ENCODE measurements at regions not wholly inside any gene's neighbourhood (a gene's known extent, or its start where the extent isn't known, plus 50 kb on each side); places are given as distances from the start of the nearest gene placed in this dataset.
A peak's percentile ranks its signal among the peaks of the same experiment; 100 is the strongest.

DNA sequence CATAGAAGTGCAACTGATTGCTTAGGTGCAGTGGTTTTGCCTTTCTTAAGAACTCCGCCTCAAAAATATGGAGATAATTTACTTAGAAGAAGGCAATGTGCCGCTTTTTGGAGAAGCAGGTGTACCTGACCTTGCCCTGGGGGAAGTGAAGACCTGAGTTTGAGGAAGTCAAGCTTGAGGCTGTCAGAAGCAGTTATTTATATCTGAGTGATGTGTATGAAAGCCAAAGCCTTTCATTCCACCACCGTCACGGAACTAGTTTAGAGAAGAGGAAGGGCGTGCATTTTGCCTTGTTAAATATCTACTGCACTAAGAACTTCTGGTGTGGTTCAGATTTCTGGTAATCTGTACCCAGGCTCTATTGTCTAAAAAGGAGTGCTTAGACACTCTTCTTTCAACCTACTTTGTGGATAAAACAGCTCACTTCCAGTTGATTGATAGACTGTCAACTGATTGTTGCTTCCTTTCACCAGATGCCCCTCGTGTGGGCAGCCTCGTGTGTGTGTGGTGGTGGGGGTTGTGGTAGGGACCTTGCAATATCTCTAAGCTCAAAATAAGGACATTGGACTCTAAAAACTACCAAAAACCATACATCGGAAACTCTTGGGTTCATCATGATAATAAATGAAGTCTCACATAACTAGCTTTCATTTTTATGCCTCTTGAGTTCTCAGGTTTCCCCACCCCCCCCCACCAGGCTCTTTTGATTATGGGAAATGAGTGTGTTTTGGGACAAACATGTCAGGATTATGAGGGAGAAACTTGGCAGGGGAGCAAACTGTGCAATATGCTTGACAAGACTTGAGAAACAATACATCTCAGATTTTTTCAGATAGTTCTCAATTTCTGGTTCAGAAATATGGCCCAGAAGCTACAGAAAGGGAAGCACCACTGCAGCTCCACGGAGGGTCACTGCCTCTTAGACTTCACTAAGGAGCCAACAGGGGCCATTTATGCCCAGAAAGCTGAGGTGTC lies 78.6 kb downstream of the ARF6 start:
- no peak for DNase-seq

DNA sequence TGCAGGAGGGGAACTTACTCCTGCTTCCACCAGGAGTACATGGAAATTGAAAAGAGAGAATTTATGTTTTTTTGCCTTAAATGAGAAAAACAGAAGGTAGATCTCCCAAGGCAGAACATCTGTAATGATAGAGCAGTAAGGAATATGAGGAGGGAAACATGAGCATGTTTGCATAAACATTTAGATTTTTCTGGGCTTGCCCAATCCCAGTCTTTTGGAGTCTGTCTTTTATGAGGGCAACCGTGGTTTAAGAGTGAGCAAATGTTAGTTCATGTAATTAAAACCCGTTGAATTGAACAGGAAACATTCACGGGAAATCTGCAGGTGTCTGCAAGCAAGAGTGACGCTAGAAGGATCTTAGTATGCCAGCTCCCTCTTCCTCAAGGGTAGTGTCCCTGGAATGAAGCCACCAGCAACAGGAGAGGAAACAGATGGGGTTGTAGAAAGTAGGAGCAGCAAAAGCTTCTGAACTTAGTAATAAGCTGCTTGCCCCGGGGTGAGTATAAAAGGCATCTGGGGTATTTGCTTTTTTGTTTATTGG lies 79.3 kb downstream of the ARF6 start:
- DNase-seq = peak in 3 of 58 donors; percentile 7 to 34 (median 12)

DNA sequence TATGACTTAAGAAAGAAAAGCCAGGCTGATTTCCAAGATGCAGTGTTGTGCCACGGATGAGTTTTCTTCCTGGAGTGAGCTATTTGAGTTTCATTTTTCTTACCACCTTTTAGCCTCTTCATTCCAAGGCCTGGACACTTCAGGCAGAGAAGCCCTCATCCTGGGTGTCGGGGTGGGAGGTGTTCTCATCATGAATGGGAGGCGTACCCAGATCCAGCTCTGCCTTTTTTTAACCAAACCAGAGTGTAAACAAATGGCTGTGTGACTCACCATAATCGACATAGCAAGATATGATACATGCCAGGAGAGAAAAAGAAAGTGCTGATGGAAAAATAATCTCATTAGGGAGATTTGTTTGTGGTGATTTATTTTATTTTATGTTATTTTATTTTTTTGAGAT lies 79.9 kb downstream of the ARF6 start:
- peak in 1 of 58 donors; percentile 2 for DNase-seq

DNA sequence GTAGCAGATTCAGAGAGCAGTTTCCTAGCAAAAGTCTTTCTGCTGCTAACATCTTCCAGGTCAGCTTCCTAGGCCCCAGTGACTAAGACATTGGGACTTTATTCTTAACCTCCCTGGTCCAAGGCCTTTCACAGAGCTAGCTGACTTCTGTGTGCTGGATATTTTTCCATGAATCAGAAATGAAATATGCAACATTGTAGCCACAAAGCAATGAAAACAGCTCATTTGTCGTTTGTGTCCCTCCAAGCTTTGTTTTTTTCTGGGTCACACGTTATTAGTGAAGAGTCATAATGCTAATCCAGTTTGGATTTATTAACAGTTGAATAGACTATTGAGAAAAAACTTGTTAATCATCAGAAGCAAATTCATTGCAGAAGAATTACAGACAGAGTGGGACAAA lies 82.4 kb downstream of the ARF6 start:
- DNase-seq = no peak

DNA sequence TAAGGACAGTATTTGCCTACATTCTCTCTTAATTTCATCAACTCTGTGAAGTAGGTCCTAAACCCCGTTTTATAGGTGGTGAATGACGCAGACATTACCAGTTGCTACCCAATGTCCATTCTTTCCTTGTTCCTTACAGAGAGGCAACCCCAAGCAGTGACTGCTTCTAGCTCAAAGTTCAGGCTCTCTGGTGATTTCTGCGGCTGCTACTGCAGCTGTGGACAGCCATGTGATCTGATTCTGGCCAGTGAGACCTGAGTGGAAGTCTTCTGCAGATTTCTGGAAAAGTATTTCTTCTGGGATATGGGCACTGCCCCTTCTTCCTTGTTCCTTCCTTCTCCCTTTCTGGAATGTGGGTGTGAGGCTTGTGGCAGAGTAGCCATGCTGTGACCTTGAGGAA lies 82.9 kb downstream of the ARF6 start:
- DNase-seq = no peak

DNA sequence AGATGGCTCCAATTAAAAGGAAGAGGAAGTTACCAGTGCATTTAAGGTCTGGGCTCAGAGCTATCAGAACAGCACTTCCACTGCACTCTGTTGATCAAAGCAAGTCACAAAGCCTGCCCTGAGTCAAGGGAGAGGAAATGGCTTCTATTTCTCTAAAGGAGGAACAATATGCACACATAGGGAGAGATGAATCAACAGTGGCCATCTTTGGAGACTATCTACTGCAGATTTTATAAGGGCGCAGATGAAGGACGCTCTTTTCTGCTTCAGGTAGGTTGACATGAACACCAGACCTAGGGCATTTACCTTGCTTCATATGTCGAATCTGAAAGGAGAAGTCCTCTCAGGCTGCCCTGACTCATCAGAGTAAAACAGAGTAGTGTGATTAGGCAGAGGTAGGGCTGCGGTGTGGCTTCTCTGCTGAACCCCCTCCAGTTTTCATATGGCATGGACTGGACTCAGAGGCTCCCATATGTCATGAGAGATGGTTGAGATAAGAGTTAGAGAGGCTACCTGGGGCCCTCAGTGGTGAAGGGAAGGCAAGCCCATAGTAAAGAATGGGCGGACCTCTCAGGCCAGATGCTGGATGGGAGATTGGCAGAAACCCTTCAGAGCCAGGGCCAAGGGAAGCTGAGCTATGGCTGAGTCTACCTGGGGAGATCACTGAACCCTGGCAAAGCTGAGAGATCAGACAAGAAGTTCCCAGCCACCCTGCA lies 84.4 kb downstream of the ARF6 start:
- DNase-seq = no peak

DNA sequence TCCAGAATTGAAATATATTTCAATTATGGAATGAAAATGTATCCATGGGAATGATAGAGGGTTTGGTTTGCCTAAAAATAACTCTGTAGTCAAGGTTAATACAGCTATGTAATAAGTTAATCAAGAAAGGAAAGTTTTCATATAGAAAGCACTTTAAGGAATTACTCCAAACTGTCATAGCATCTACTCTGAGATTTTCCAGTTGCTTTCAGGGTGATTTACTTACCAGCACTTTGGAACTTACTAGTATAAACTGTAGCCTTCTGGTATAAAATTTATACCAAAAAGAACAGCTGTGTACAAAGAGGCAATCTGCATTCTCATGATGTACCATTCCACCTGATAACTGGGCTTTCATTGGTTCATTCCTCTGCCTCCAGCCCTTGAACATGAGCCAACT lies 87.1 kb downstream of the ARF6 start:
- DNase-seq = no peak

DNA sequence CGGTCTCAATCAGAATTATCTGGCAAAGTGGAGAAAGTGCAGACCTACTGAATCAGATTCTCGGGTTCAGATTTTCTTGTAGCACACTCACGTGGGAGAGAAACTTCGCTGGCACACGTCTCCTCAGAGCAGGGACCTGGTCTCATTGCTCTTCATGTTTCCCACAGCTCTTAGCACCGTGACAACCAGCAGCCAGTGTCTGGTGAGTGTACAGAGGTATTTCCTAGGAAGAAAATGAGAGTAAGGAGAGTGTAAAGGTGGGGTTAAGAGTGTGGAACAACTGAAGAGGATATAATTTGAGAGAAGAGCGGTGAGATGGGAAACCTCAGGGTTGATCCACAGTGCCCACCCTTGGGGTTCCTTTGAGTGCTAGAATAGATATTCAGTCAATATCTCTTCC lies 89.2 kb downstream of the ARF6 start:
- DNase-seq = no peak

DNA sequence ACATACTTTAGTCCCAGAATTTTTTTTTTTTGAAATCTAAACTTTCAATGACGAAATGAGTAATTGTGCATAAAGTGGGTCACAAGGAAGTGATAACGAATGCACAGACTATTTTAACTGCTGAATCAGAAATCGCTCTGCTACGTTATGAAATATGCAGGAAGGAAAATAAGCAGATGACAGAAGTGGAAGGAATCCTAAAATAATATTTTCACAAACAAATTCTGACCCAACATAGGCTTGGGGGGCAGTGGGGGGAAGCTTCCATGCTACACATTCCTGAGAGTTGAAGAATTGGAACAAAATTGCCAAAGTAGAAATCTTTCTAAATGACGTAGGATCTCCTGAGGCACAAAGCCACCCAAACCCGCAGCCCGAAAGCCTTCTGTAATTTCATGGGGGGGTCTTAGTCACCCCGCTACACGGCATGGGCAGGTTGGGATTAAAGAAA lies 89.6 kb downstream of the ARF6 start:
- DNase-seq = no peak

DNA sequence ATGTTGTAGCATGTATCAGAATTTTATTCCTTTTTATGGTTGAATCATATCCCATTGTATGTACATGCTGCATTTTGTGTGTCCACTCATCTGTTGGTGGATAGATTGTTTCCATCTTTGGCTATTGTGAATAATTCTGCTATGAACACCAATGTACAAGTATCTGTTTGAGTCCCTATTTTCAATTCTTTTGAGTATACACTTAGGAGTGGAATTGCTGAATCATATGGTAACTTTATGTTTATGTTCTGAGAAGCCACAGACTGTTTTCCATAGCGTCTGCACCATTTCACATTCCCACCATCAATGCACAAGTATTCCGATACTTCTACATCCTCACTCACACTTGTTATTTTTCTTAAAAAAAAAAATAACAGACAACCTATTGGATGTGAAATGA lies 91.5 kb downstream of the ARF6 start:
- no peak for DNase-seq

DNA sequence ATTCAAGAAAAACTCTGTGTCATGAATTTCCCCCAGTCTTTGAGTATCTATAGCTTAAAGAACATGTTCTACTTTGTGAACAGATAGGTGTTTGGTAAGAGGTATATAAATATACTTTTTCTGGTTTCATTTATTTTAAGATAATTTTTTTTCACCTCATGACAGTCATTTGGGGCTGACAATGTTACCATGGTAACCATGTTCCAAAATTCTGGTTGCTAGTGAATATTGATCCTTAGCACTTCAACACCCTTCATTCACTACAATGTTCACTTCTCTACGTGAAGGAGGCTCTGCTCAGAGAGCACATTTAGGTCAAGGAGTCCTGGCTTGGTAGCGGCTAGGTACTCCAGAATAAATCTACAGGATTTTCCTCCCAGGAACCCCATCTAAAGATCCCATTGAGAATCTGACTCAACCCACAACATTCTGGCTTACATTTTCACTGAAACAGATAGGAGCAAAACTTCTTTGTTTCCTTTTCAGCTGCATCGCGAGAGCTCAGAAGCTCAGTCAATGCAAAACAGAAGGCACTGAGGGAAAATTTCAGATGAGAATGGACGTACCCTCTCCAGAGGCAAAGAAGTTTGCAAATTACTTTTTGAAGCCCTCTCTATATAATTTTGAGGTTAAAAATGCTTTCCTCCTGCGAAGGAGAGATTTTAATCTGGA lies 93.6 kb downstream of the ARF6 start:
- DNase-seq = no peak

DNA sequence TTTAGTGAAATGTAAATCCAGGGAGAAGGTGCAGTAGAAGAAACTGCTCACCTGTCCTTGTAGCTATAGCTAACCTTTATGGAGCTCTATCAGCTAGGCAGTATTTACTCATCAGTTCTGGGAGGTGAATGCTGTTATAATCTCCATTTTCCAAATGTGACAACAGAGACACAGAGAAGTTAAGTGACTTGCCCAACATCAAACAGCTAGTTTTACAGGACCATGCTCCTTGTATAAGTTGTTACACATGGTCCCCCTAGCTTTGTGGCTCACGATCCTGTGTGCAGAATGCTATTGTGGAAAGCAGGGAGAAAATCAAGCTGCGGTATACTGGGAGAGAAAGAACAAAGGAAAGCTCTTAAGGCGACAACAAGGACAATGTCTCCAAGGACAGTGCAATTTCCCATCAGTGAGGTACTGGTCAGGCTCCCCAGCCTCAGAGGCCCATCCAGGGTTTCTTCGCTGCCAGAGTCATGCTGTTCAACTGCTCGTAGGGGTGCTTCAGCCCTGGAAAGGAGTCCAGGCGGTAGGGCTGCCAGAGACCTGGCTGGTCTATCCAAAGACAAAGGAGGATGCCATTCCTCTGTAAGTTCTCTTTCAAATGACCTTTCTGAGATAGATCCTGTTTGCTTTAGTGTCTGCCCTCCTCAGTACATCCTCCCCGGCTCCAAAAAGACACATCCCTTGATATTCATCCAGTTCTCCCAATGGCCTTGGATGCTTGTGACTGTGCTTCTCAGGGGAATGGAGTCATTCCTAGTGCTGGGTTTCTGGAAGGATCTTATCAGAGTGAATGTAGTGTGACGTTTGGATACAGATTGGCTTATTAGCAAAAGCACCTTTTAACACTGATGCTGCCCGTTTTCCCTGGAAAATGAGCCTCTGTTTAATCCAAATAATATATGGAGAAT lies 95.5 kb downstream of the ARF6 start:
- DNase-seq = no peak

DNA sequence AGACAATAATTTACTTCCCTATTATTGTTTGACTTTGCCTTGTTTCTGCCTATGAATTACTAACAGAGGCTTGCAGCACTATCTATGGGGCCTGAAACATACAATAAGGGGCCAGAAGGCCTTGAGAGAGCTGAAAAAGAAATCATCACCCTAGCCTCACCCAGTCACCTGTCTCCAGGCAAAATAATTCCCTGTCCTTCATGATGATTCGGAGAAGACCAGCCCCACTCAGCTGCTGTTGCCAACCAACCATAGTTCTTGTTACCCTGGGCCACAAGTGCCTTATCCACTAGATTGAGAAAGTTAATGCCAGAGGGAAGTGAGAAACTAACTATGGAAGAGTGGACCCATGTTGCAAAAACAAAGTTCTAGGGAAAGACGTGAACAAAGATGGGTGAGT lies 97.1 kb downstream of the ARF6 start:
- no peak for DNase-seq

DNA sequence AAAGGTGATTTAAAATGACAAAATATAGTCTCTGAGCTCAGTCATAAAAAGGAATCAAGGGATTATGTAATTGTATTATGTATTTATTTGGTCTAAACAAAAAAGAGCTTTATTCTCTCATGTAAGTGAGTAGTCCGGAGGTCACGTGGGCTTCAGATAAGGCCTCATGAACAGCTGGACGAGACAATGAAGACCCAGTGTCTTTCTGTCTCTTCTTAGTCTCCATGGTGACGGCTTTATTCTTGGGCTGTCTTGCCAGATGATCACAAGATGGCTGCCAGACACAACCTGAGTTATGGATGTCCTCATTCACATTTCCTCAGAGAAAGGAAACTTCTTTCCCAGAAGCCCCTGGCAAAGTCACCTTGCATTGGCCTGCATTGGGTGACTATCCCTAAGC lies 98.6 kb downstream of the ARF6 start:
- peak in 1 of 58 donors; percentile 35 for DNase-seq

DNA sequence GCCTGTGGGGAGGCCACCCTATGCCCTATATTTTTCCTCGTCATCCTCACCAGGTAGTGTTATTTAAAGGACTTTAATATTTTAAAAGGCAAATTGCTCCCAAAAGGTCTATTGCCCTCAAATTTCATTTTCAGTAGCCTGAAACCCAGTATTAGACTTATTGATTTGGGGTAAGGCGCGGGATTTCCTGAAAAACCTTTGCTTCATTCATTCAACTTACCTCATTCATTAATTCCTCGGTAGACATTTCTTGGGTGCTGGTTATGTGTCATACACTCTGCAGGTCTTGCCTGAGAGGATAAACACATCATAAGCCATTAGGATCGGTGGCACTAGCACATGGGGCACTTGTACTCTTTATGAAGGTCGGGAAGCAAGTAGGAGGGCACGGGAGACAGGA lies 99.2 kb downstream of the ARF6 start:
- no peak for DNase-seq

DNA sequence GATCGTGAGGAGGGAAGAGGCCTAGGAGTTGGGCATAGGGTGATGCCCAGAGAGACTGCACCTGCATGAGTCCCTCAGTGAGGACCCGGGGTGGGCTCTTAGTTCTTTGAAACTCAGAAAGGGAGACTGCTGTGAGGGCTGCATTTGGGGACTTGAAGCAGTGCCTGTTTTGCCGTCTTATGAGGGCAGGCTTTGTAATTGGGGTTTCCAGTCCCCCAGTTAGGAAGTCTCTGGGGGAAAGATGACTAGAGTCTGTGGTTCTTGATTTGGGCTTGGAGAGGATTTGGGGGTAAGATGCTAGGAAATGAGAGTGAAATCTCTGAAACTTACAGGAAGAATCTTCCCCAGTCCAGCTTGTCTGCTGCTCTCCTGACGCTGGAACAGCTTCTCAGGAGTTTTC lies 99.6 kb downstream of the ARF6 start:
- no peak for DNase-seq

DNA sequence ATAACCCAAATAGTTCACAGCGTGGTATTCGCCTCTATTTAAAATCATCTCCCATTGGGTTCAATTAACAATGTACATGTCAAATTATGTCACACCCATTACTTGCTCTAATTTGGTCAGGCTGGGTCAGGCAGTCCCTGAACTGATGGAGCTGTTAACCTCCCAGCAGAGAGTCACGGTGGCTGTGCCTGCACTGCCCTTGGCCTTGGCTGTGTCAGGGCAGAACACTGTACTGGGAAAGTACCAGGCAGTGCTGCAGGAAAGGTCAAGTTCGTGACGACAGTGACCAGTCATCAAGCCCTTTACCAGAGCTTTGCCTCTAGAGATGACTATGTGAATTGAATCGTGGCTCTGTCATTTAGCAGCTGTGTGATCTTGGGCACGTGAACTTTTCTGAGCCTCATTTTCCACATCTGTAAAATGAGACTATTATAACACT lies 100.0 kb downstream of the ARF6 start:
- no peak for DNase-seq

DNA sequence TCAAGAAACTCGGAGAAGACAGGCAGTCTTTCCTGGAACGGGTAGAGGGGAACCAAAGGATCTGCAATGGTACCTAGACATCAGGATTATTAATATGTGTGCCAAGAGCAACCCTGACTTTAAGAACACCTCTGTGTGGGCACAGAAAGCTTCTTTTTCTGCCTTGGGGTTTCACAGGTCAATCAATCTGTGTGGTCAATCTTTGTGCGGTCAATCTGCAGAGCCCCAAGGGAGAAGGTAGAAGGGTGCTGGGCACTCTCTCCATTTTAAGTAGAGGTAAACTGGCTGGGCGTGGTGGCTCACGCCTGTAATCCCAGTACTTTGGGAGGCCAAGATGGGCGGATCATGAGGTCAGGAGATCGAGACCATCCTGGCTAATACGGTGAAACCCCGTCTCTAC lies 100.7 kb downstream of the ARF6 start:
- DNase-seq = no peak

DNA sequence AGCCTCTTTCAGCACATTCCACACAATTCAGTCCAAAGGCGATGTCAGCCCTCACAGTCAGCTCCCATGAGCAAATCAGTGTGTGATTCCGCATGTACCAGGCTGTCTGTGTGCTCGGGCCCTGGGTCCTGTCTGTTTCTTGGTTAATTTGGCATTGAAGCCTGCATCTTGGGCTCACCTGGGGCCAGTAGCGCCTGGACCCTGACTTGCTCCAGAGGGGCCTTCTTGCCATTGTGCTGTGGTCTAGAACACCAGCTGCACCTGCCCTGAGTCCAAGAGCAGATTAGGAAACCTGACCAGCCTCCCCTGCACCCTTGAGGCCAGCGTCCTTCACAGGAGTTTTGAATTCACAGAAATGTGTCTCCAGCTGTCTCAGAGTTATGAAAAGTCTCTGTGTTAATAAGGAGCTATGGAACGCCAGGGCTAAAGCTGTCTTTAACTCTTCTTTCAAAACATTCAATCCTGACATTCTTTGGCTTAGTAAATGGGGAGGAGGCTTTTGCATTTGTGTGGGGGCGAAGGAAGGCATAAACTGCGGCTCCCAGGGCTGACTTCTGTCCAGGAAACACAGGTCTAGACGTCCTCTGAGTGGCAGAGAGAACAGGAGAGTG lies 102.2 kb downstream of the ARF6 start:
- no peak for DNase-seq

DNA sequence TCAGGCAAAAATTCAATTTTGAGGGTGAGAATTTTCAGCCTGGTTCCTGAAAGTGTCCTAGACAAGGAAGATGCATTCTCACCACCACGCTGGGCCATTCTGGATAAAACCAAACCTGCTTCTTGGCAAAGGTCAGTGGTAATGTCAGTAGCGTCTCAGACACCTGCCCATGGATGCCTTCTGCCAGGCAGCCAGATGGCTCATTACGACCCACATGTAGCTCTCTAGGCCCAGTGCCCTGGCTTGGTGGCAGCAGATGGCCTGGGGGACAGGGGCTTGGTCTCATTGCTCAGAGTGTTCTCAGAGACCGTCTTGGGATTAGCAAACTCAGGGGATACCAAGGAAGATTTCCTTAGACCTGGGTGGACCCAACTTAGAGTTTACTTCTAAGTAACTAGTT lies 105.1 kb downstream of the ARF6 start:
- no peak for DNase-seq
